Trophoblast cell (in vitro differentiated cells and primary cell): ENCODE measurements at regions not wholly inside any gene's neighbourhood (a gene's known extent, or its start where the extent isn't known, plus 50 kb on each side); places are given as distances from the start of the nearest gene placed in this dataset.

ENCODE experiments used
- DNase-seq, 2 donors: peaks; one replicate each; pipeline ENCODE4 v3.0.0-alpha.2; 2016
- H2AFZ ChIP-seq: 2 replicates; pipeline ENCODE4 v1.6.1; 2013; ENCODE audit warnings: low read length, moderate library complexity, mild to moderate bottlenecking; ENCODE audit not compliant: insufficient read depth, poor library complexity
- H2AK5ac ChIP-seq: 2 replicates; pipeline ENCODE4 v1.6.1; 2013; ENCODE audit warnings: mild to moderate bottlenecking, low read length
- H2BK120ac ChIP-seq: 2 replicates; pipeline ENCODE4 v1.6.1; 2013; ENCODE audit warnings: low read length, mild to moderate bottlenecking, moderate library complexity; ENCODE audit not compliant: insufficient read depth, poor library complexity
- H2BK12ac ChIP-seq: 2 replicates; pipeline ENCODE4 v1.6.1; 2013; ENCODE audit warnings: mild to moderate bottlenecking, low read length, moderate library complexity
- H2BK5ac ChIP-seq: 2 replicates; pipeline ENCODE4 v1.6.1; 2013; ENCODE audit warnings: low read length, low read depth, moderate library complexity, mild to moderate bottlenecking; ENCODE audit not compliant: poor library complexity
- H3K14ac ChIP-seq: 2 replicates; pipeline ENCODE4 v1.6.1; 2013; ENCODE audit warnings: mild to moderate bottlenecking, low read length
- H3K18ac ChIP-seq: 2 replicates; pipeline ENCODE4 v1.6.1; 2013; ENCODE audit warnings: mild to moderate bottlenecking, low read length
- H3K23ac ChIP-seq: 2 replicates; pipeline ENCODE4 v1.6.1; 2013; ENCODE audit warnings: low read length
- H3K27ac ChIP-seq: 2 replicates; pipeline ENCODE4 v1.5.1; 2013; ENCODE audit warnings: low read depth, mild to moderate bottlenecking, inconsistent platforms, low read length, moderate library complexity
- H3K27me3 ChIP-seq: 2 replicates; pipeline ENCODE4 v1.6.1; 2013; ENCODE audit warnings: inconsistent platforms, mild to moderate bottlenecking, low read length, moderate library complexity; ENCODE audit not compliant: insufficient read depth
- H3K36me3 ChIP-seq, 2 experiments: 1 replicate in 1 of 2; 2 replicates in 1 of 2; pipeline ENCODE4 v1.6.1; 2013; ENCODE audit warnings: low read length in 2 of 2, mild to moderate bottlenecking in 2 of 2, moderate library complexity in 1 of 2; ENCODE audit not compliant: insufficient read depth in 2 of 2, control insufficient read depth in 1 of 2
- H3K4ac ChIP-seq: 2 replicates; pipeline ENCODE4 v1.6.1; 2013; ENCODE audit warnings: low read depth, mild to moderate bottlenecking, low read length, moderate library complexity
- H3K4me1 ChIP-seq, 2 experiments: 1 replicate in 1 of 2; 2 replicates in 1 of 2; pipeline ENCODE4 v1.6.1; 2013; ENCODE audit warnings: low read length in 2 of 2, mild to moderate bottlenecking in 2 of 2, moderate library complexity in 1 of 2; ENCODE audit not compliant: insufficient read depth in 2 of 2, control insufficient read depth in 1 of 2
- H3K4me2 ChIP-seq: 2 replicates; pipeline ENCODE4 v1.6.1; 2013; ENCODE audit warnings: inconsistent platforms, mild to moderate bottlenecking, low read length, moderate library complexity
- H3K4me3 ChIP-seq: 2 replicates; pipeline ENCODE4 v1.5.1; 2013; ENCODE audit warnings: mild to moderate bottlenecking, low read depth, low read length, inconsistent platforms
- H3K79me1 ChIP-seq: one replicate; pipeline ENCODE4 v1.6.1; 2013; ENCODE audit warnings: low read length
- H3K79me2 ChIP-seq: 2 replicates; pipeline ENCODE4 v1.6.1; 2013; ENCODE audit warnings: low read length, mild to moderate bottlenecking; ENCODE audit not compliant: control insufficient read depth, insufficient read depth, poor library complexity
- H3K9ac ChIP-seq: 2 replicates; pipeline ENCODE4 v1.6.1; 2013; ENCODE audit warnings: mild to moderate bottlenecking, low read length
- H3K9me3 ChIP-seq: 2 replicates; pipeline ENCODE4 v1.6.1; 2013; ENCODE audit warnings: low read depth, mild to moderate bottlenecking, control low read depth, inconsistent platforms, low read length; ENCODE audit not compliant: insufficient read depth
- H4K12ac ChIP-seq: 2 replicates; pipeline ENCODE4 v1.6.1; 2013; ENCODE audit warnings: low read depth, mild to moderate bottlenecking, low read length, moderate library complexity
- H4K8ac ChIP-seq: 2 replicates; pipeline ENCODE4 v1.6.1; 2013; ENCODE audit warnings: low read depth, mild to moderate bottlenecking, low read length, moderate library complexity
- H4K91ac ChIP-seq: one replicate; pipeline ENCODE4 v1.6.1; 2013; ENCODE audit warnings: low read depth, mild to moderate bottlenecking, low read length, moderate library complexity
- WGBS: extraction: QIAGEN DNeasy Blood & Tissue Kit; methylation state at CpG from one replicate; pipeline ENCODE4 v1.1.7; 2013; ENCODE audit warnings: missing lambda C conversion rate; ENCODE audit not compliant: insufficient read length, insufficient coverage; ENCODE audit errors: extremely low coverage; 5-methylcytosine and 5-hydroxymethylcytosine counted together

GRCh38 chr4:126906466-126906865 lies 726.3 kb upstream of the INTU start:
- Histone ChIP-seq H3K4me2 (no peak overlapping the region), H3K27me3 (no peaks in the 10 kb centered on the region), H3K9me3 (no peaks in the 10 kb centered on the region), H2BK12ac (no peak overlapping the region), H2AFZ (no peak overlapping the region), H4K12ac (no peak overlapping the region), H2AK5ac (no peak overlapping the region), H3K36me3 (no peaks in the 10 kb centered on the region), H4K8ac (no peak overlapping the region), H2BK5ac (no peak overlapping the region), H3K4ac (no peak overlapping the region), H2BK120ac (no peak overlapping the region), H3K79me2 (no peaks in the 10 kb centered on the region), H3K18ac (no peak overlapping the region), H3K79me1 (no peaks in the 10 kb centered on the region), H3K14ac (no peak overlapping the region), H3K27ac (no peak overlapping the region), H3K9ac (no peak overlapping the region), H3K4me1 (no peaks in the 10 kb centered on the region), H3K23ac (no peak overlapping the region), H4K91ac (no peak overlapping the region), H3K4me3 (no peak overlapping the region)
- no CpG with 5 or more reads among the region's 3 CpGs for WGBS
- no peak for DNase-seq

GRCh38 chr4:126907389-126907788 lies 725.4 kb upstream of the INTU start:
- no peak for DNase-seq
- Histone ChIP-seq H4K12ac (no peak overlapping the region), H2BK12ac (no peak overlapping the region), H3K9me3 (no peaks in the 10 kb centered on the region), H2BK5ac (no peak overlapping the region), H3K4me3 (no peak overlapping the region), H3K27me3 (no peaks in the 10 kb centered on the region), H2BK120ac (no peak overlapping the region), H3K27ac (no peak overlapping the region), H4K8ac (no peak overlapping the region), H3K23ac (no peak overlapping the region), H2AFZ (no peak overlapping the region), H3K36me3 (no peaks in the 10 kb centered on the region), H2AK5ac (no peak overlapping the region), H3K4ac (no peak overlapping the region), H4K91ac (no peak overlapping the region), H3K18ac (no peak overlapping the region), H3K4me2 (no peak overlapping the region), H3K79me1 (no peaks in the 10 kb centered on the region), H3K14ac (no peak overlapping the region), H3K9ac (no peak overlapping the region), H3K79me2 (no peaks in the 10 kb centered on the region), H3K4me1 (no peaks in the 10 kb centered on the region)
- WGBS, result no CpG with 5 or more reads among the region's 1 CpG

GRCh38 chr4:126916049-126916625 lies 716.6 kb upstream of the INTU start:
- H2BK5ac ChIP-seq, result no peak overlapping the region
- no peak overlapping the region for H3K27ac ChIP-seq
- H3K23ac ChIP-seq, result no peak overlapping the region
- H3K4ac ChIP-seq, result no peak overlapping the region
- no peak overlapping the region for H3K4me3 ChIP-seq
- no peak overlapping the region for H3K18ac ChIP-seq
- H3K14ac ChIP-seq, result no peak overlapping the region
- no peak overlapping the region for H2AFZ ChIP-seq
- no peaks in the 10 kb centered on the region for H3K27me3 ChIP-seq
- H4K91ac ChIP-seq, result no peak overlapping the region
- no peaks in the 10 kb centered on the region for H3K79me2 ChIP-seq
- no peak overlapping the region for H4K12ac ChIP-seq
- no peak overlapping the region for H3K9ac ChIP-seq
- no peaks in the 10 kb centered on the region for H3K36me3 ChIP-seq
- no peaks in the 10 kb centered on the region for H3K4me1 ChIP-seq
- no peaks in the 10 kb centered on the region for H3K79me1 ChIP-seq
- no peaks in the 10 kb centered on the region for H3K9me3 ChIP-seq
- DNase-seq, result no peak
- H2AK5ac ChIP-seq, result no peak overlapping the region
- H2BK12ac ChIP-seq, result no peak overlapping the region
- H4K8ac ChIP-seq, result no peak overlapping the region
- H3K4me2 ChIP-seq, result no peak overlapping the region
- no CpG with 5 or more reads among the region's 3 CpGs for WGBS
- no peak overlapping the region for H2BK120ac ChIP-seq

GRCh38 chr4:126916626-126917140 lies 716.1 kb upstream of the INTU start:
- H3K4me3 ChIP-seq, result no peak overlapping the region

More at GRCh38 chr4:126916626-126917140, 716.1 kb upstream of the INTU start:
- H3K23ac ChIP-seq, result no peak overlapping the region
- H3K9ac ChIP-seq, result no peak overlapping the region
- H3K4ac ChIP-seq, result no peak overlapping the region
- H2AK5ac ChIP-seq, result no peak overlapping the region
- no peak overlapping the region for H4K91ac ChIP-seq
- H3K79me2 ChIP-seq, result no peaks in the 10 kb centered on the region
- H4K8ac ChIP-seq, result no peak overlapping the region
- WGBS, result no CpG with 5 or more reads among the region's 10 CpGs
- no peak overlapping the region for H3K27ac ChIP-seq
- H3K18ac ChIP-seq, result no peak overlapping the region
- H2BK120ac ChIP-seq, result no peak overlapping the region
- H4K12ac ChIP-seq, result no peak overlapping the region
- H3K79me1 ChIP-seq, result no peaks in the 10 kb centered on the region
- H3K27me3 ChIP-seq, result no peaks in the 10 kb centered on the region
- H3K4me1 ChIP-seq, result no peaks in the 10 kb centered on the region
- no peak overlapping the region for H3K14ac ChIP-seq
- no peaks in the 10 kb centered on the region for H3K9me3 ChIP-seq
- DNase-seq, result no peak
- H3K4me2 ChIP-seq, result no peak overlapping the region
- H2BK5ac ChIP-seq, result no peak overlapping the region
- no peak overlapping the region for H2AFZ ChIP-seq
- no peaks in the 10 kb centered on the region for H3K36me3 ChIP-seq
- no peak overlapping the region for H2BK12ac ChIP-seq
